A673 (cell line): ENCODE measurements at regions not wholly inside any gene's neighbourhood (a gene's known extent, or its start where the extent isn't known, plus 50 kb on each side); places are given as distances from the start of the nearest gene placed in this dataset.

Experiments
- EZH2 ChIP-seq: fragments of 200-600 bp; sonication (generic); IDR thresholded peaks from 2 replicates; pipeline ENCODE4 v1.6.1; 2017; ENCODE audit warnings: borderline replicate concordance, low read depth, mild to moderate bottlenecking, mixed read lengths, antibody characterized with exemption, low read length; ENCODE audit not compliant: poor library complexity, severe bottlenecking
- TF ChIP-seq, protein P1 (sequence below): fragments of 300-800, 200-600 bp; sonication (generic); conservative IDR thresholded peaks from 2 replicates; pipeline ENCODE4 v1.5.1; 2017; ENCODE audit warnings: low read depth, mild to moderate bottlenecking, antibody characterized with exemption, low read length, moderate library complexity, mixed read lengths

DNA sequence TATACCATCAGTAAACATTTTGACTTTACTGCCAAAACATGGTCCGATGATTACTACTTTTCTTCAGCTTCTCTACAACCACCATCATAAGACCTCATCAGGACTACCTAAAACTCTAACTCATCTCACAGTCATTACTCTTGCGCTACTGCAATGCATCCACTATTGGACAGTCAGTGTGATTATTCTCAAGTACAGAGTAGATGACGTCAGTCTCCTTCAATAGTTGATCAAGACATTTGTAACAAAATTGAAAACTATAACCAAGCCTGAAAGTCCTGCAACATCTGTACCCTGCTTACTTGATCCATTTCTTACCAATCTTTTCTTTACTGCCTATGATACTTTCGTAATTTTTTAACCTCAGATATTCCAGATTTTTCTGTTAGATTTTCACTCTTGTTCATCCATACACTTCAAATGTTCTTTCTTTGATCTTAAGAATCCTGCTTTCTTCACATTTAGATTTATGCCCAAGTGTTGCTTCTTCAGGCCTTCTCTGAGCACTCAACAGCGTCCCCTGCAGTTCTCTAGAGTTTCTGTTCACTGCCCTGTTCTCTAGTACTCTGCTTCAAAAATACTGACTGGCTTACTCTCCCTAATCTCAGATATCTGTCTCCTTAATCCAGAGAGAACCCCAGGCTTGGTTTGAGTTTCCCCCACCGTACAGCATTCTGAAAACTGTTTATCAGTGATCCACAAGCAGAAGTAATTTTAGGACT is 1517.6 kb downstream of the STIM2 start:
- TF ChIP-seq, protein P1, sequence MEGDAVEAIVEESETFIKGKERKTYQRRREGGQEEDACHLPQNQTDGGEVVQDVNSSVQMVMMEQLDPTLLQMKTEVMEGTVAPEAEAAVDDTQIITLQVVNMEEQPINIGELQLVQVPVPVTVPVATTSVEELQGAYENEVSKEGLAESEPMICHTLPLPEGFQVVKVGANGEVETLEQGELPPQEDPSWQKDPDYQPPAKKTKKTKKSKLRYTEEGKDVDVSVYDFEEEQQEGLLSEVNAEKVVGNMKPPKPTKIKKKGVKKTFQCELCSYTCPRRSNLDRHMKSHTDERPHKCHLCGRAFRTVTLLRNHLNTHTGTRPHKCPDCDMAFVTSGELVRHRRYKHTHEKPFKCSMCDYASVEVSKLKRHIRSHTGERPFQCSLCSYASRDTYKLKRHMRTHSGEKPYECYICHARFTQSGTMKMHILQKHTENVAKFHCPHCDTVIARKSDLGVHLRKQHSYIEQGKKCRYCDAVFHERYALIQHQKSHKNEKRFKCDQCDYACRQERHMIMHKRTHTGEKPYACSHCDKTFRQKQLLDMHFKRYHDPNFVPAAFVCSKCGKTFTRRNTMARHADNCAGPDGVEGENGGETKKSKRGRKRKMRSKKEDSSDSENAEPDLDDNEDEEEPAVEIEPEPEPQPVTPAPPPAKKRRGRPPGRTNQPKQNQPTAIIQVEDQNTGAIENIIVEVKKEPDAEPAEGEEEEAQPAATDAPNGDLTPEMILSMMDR = no peak
- no peak for TF ChIP-seq EZH2
